H7 (cell line): ENCODE measurements at regions not wholly inside any gene's neighbourhood (a gene's known extent, or its start where the extent isn't known, plus 50 kb on each side); places are given as distances from the start of the nearest gene placed in this dataset.
"Not testable (repeated sequence)": the region's sequence is repeated elsewhere in the genome, so short reads cannot be mapped to it uniquely, and the experiment has no call there.

Source experiments
- DNase-seq: peaks from one replicate; pipeline ENCODE4 v3.0.0; 2012
- H3K27me3 ChIP-seq: 2 replicates; pipeline ENCODE4 v1.6.0; 2011; ENCODE audit warnings: mild to moderate bottlenecking, low read length; ENCODE audit not compliant: control insufficient read depth, insufficient read depth
- H3K36me3 ChIP-seq: replicated peaks from 2 replicates; pipeline ENCODE4 v1.5.1; 2011; ENCODE audit warnings: low read length; ENCODE audit not compliant: control insufficient read depth, insufficient read depth
- H3K4me3 ChIP-seq: 2 replicates; pipeline ENCODE4 v1.5.1; 2011; ENCODE audit warnings: low read depth, mild to moderate bottlenecking, control low read depth, low read length, moderate library complexity; ENCODE audit not compliant: insufficient read depth

- peak; percentile 36 for DNase-seq
- Histone ChIP-seq H3K27me3 (no peaks in the 10 kb centered on the region), H3K36me3 (no peaks in the 10 kb centered on the region), H3K4me3 (no peak overlapping the region)
Observed at GRCh38 chr6:159525445-159526025, 167.5 kb downstream of the SOD2 start.

DNA sequence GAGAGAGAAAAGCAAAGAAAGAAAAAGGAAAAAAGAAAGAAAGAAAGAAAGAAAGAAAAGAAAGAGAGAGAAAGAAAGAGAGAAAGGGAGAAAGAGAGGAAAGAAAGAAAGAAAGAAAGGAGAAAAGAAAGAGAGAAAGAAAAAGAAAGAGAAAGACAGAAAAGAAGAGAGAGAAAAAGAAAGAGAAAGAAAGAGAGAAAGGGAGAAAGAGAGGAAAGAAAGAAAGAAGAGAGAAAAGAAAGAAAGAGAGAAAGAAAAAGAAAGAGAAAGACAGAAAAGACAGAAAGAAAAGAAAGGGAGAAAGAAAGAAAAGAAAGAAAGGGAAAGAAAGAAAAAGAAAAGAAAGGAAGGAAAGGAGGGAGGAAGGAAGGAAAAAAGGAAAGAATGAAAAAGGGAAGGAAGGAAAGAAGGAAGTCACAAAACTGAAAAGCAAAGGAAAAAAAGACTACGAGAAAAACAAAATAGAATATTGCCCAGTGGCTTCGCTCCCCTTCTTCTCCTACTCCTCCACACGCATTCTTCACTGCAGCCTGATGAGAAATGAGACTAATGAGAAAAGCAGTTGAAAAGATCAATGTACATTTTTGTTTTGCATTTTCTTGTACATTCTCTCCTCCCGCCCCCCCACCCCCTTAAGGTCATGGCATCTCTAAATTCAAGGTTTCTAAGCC is 170.0 kb downstream of the SOD2 start:
- Histone ChIP-seq H3K36me3 (no peaks in the 10 kb centered on the region), H3K27me3 (no peaks in the 10 kb centered on the region), H3K4me3 (no peak overlapping the region)
- DNase-seq = no peak

DNA sequence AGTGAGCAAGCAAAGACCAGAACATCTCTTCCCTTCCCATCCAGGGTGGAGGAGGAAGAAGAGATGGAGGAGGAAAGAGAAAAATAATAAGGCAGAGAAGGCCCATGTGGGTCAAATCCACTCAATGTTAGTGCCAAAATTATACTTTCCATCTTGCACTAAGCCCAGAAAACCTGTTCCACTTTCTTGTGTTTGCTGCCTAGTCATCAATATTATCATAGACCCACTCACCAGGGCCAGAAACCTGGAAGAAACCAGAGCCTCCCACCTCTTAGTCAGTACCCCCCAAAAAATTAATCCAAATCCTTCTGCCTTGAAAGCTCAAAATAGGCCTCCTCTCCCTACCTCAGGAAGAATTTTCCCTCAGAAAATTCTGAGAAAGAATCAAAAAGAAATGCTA is 171.1 kb downstream of the SOD2 start:
- no peaks in the 10 kb centered on the region for H3K27me3 ChIP-seq
- no peak for DNase-seq
- no peaks in the 10 kb centered on the region for H3K36me3 ChIP-seq

DNA sequence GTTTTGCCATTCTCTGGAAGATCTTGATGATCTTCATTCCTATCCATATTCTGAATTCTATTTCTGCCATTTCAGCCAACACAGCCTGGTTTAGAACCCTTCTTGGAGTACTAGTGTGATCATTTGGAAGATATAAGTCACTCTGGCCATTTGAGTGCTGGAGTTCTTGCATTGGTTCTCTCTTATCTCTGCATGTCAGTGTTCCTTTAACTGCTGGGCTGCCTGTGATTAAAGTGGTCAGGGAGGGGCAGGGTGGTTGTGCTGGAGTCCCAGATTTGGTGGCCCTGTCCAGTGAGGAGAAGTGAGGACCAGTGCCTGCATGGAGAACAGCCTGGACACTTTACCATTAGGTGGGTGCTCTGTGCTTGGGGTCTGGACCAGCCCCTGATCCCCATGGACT is 173.0 kb downstream of the SOD2 start:
- H3K36me3 ChIP-seq = no peaks in the 10 kb centered on the region
- DNase-seq = no peak
- H3K27me3 ChIP-seq = no peaks in the 10 kb centered on the region
- H3K4me3 ChIP-seq = no peak overlapping the region

More for the DNA sequence above, 171.1 kb downstream of the SOD2 start:
- H3K4me3 ChIP-seq = no peak overlapping the region

GRCh38 chr6:159515811-159516210 is 177.2 kb downstream of the SOD2 start:
- not testable (repeated sequence) for H3K36me3 ChIP-seq, DNase-seq, H3K4me3 ChIP-seq, H3K27me3 ChIP-seq

DNA sequence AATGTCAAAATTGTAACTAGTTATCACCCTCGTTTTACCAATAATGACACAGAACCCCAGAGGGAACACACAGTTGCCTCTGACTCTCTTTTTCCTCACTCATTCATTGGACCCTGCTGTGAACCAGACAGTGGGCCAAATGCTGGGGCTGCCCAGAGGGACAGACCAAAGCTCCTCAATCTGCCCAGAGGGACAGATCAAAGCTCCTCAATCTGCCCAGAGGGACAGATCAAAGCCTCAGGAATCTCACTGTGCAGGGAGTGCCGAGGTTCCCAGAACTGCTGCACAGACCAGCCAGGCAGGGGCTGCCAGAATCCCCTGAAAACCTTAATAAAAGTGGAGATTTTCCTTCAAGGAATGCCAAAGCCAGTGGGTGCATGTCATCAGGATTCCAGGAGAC is 179.1 kb downstream of the SOD2 start:
- no peak for DNase-seq
- H3K36me3 ChIP-seq = no peaks in the 10 kb centered on the region
- H3K4me3 ChIP-seq = no peak overlapping the region
- no peaks in the 10 kb centered on the region for H3K27me3 ChIP-seq

DNA sequence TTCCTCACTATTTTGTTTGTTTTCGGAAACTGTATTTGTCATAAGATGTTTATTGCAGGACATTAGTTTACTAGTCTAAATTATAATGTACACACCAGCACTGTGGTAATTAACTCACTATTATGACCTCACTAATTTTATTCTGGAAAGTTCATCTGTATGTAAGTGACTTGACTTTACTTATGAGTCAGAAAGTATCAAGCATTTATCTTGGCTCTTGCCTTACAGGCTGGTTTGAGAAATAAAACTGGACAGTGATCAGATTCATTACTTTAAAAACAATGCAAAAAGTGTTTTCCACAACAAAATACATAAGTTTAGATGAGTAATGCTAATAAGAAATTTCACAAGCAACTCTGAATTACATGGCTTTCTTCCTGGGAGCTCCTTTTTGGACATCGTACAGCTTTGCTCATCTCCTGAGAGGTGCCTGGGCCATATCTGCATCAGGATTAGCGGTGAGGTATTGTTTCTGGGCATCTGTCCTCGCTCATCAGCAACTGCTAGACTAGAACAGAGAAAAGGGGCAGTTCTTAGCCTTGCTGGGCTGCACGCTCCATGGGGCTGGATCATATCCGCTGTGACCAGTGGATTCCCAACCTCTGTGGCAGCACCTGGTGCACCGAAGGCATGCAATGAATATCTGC is 179.8 kb downstream of the SOD2 start:
- no peak for DNase-seq
- H3K4me3 ChIP-seq = no peak overlapping the region
- no peaks in the 10 kb centered on the region for H3K36me3 ChIP-seq
- no peaks in the 10 kb centered on the region for H3K27me3 ChIP-seq

GRCh38 chr6:159512571-159512970 is 180.5 kb downstream of the SOD2 start:
- H3K36me3 ChIP-seq = no peaks in the 10 kb centered on the region
- H3K4me3 ChIP-seq = no peak overlapping the region
- no peaks in the 10 kb centered on the region for H3K27me3 ChIP-seq
- DNase-seq = no peak

DNA sequence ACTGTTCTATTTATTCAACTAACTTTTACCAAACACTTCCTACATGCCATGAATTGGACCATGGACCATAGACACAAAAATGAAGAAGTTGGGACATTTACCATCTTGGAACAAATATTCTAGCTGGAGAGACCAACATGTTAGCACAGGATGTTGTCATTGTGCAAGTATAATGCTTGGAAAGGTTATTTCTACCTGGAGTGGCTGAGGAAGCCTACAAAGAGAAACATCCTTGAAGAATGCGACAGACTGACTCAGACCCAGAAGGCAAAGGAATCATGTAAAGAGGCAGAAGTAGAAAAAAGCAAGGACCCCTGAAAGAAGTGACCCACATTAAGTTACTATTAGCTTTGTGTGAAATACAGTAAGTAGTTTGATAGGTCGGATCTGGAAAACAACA is 180.9 kb downstream of the SOD2 start:
- Histone ChIP-seq H3K27me3 (no peaks in the 10 kb centered on the region), H3K36me3 (no peaks in the 10 kb centered on the region), H3K4me3 (no peak overlapping the region)
- no peak for DNase-seq

DNA sequence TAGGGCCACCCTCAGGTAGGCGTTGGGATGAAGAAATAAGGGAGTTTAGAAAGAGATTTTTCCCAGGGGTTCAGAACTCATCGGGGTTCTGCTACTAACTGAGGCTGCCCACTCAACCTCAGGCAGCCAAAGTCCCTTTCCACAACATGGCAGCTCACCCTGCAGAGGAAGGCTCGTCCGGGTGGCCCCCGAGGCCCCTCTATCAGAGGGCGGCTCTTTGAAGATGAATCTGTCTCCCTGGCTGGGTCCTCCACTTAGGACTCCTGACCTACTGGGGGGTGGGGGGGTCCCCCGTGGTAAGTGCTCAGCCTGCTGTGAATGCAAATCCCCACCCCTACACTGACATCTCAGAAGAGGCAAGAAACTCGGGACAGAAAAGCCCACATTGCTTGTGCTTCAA is 182.9 kb downstream of the SOD2 start:
- no peaks in the 10 kb centered on the region for H3K36me3 ChIP-seq
- DNase-seq = no peak

DNA sequence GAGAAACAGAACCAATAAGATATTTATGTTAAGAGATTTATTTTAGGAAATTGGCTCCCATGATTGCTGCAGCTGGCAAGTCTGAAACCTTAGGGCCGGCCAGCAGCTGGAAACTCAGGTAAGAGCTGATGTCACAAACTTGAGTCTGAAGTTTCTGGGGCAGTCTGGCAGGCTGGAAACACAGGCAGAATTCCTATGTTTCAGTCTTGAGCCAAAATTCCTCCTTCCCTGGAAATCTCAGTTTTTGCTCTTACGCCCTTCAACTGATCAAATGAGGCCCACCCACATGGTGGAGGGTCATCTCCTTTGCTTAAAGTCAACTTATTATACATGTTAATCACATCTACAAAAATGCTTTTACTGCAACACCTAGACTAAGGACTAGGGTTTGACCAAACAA is 184.1 kb downstream of the SOD2 start:
- H3K4me3 ChIP-seq = no peak overlapping the region
- no peaks in the 10 kb centered on the region for H3K36me3 ChIP-seq
- no peak for DNase-seq
- H3K27me3 ChIP-seq = no peaks in the 10 kb centered on the region

More for the DNA sequence above, 182.9 kb downstream of the SOD2 start:
- H3K4me3 ChIP-seq = no peak overlapping the region
- no peaks in the 10 kb centered on the region for H3K27me3 ChIP-seq

DNA sequence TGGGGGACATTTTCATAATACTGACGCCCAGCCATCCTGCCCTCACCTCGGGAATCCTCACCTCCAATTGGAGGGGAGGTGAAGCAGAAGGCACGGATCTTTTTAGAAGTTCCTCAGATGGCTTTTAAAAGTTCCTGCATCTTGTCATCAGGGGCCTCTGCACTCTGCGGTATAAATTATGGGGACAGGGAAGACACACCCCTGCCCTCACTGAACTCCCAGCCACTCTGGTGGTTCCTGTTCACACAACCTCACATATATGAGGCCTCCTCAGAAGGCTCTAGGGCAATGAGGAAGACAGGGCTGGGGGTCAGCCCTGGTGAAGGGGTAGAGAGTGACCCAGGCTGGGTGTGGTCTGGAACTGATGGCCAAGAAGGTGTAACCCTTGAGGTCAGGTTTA is 187.0 kb downstream of the SOD2 start:
- Histone ChIP-seq H3K4me3 (no peak overlapping the region), H3K36me3 (no peaks in the 10 kb centered on the region), H3K27me3 (no peaks in the 10 kb centered on the region)
- DNase-seq = no peak

DNA sequence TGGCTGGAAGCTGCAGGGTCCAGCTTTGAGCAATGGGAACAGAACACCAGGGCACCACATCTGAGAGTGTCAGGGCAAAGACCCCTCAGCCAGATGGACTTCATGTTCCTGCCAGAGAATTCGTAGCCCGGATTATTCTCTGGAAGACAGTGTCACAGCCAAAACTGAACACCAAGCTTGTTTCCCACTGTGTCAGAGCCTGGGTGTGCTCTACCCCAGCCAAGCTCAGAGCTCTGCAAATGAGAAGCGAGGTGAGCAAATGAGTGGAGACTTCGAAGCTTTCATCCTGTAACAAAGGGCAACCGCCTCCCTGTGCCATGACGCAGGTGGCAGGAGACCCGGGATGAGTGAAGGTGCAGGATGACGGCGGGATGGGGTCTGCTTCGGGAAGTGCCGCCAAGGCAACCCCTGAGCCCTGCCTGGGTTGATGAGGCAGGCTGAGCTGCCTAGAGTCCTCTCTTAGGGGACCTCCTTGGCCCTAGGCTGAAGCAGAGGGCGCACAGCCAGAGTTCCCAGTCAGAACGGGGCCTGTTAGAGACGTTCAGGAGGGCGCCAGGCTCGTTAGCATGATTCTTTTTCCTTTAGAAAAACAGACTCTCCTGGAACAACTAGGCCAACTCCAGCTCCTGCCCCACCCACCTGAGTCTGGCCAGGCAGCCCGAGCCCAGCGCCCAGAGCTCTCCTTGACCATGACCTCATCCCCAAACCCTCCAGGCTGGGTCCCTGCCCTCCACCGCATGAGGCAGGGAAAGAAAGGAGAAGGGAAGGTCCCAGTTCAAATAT is 187.7 kb downstream of the SOD2 start:
- no peaks in the 10 kb centered on the region for H3K27me3 ChIP-seq
- peak; percentile 32 for DNase-seq
- H3K36me3 ChIP-seq = no peaks in the 10 kb centered on the region
- H3K4me3 ChIP-seq = no peak overlapping the region

DNA sequence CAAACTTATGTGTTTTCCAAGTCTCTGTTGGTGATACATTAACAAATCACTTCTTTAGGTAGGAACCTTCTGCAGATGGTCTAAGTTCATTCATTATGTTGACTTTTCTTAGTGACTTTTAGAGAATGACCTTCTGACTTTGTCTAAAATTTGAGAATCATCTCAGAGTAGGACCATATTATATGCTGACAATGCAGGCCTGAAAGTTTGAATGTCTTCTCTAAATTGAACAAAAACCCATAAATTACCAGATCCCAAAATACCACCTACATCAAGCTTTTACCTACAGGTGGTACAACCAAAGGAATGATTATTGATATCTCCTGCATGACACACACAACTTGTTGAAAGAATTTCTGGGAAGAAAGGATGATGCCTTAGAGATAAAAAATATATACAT is 191.5 kb downstream of the SOD2 start:
- Histone ChIP-seq H3K4me3 (no peak overlapping the region), H3K36me3 (no peaks in the 10 kb centered on the region), H3K27me3 (no peaks in the 10 kb centered on the region)
- no peak for DNase-seq

GRCh38 chr6:159499034-159499433 is 194.0 kb downstream of the SOD2 start:
- H3K4me3 ChIP-seq = no peak overlapping the region
- no peak for DNase-seq
- H3K27me3 ChIP-seq = no peaks in the 10 kb centered on the region
- H3K36me3 ChIP-seq = no peaks in the 10 kb centered on the region
